ENCODE measurements at regions not wholly inside any gene's neighbourhood (a gene's known extent, or its start where the extent isn't known, plus 50 kb on each side); places are given as distances from the start of the nearest gene placed in this dataset.
A peak's percentile ranks its signal among the peaks of the same experiment; 100 is the strongest.

DNA sequence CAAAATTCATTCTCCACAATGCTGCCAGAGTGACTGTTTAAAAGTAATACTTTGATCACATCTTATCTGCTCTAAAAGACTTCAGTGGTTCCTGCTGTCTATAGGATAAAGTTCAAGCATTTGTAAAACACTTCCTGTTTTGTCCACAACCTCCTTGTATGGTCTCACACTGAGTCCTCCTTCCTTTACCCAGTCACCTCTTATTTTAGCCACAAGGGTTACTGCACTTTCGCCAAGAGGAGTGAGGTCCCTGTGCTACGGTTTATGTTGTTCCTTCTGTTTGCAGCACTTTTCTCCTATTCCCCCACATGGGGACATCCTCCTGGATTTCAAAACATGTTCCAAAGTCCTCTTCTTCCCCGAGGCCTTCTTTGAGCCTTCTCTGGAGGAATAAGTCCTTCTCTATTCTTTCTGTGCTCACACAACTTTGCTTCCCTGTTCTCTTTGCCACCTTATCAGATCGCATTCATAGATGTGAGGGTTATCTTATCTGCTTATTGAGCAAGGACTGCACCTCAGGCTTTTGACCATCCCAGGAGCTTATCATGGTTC, 112.2 kb upstream of the NABP1 start:
- no peak for DNase-seq

DNA sequence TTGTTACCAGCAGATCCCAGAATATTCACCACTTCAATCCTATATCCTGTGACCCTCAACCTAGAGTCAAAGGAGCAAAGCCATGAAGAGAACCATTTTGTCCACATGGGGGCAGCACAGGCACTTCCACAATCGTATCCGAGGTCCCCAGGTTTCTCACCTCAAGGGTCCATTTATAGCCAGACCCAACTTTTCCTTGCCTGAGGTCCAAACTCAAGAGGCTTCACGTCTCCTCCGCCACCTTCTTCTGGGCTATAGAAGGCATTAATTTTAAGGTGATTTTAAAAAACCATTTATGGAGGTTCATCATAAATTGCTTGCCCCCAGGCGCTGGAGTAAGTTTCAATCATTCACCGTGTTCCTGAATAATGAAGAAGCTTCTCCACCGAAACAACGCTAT, 111.6 kb upstream of the NABP1 start:
- peak; percentile 85 for DNase-seq

DNA sequence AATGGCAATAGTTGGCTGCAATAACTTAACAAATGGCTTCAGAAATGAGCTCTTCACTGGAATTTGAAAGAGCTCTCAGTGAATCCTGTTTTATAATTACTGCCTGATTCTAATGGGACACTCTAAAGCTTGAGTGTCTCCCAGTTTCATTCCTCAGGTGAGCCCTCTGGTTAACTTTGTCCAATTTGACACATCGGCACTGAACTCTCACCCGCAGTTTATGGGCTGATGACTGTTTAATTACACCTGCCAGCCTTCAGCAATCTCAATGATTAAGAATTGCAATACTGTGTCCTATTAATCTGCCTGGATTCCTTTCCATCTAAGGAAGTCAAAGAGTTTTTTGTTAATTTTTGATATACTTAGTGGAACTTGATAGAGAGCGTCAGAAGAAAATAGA, 110.7 kb upstream of the NABP1 start:
- DNase-seq: no peak

DNA sequence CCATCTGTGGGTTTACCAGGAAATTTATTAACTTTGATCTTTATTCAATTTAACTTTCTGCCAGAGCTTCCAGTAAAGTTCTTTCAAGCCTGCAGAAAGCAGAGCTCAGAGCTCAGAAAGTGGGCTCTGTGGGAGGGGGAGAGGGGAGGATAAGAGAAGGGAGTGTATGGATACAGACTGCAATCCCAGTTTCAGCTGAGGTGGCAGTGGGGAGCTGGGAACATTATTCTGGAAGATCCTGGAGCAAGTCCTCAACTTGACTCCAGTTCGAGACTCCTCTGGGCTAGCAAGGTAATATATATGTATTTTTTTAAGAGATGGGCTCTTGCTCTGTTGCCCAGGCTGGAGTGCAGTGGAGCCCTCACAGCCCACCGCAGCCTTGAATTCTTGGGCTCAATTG, 108.9 kb upstream of the NABP1 start:
- DNase-seq: no peak

DNA sequence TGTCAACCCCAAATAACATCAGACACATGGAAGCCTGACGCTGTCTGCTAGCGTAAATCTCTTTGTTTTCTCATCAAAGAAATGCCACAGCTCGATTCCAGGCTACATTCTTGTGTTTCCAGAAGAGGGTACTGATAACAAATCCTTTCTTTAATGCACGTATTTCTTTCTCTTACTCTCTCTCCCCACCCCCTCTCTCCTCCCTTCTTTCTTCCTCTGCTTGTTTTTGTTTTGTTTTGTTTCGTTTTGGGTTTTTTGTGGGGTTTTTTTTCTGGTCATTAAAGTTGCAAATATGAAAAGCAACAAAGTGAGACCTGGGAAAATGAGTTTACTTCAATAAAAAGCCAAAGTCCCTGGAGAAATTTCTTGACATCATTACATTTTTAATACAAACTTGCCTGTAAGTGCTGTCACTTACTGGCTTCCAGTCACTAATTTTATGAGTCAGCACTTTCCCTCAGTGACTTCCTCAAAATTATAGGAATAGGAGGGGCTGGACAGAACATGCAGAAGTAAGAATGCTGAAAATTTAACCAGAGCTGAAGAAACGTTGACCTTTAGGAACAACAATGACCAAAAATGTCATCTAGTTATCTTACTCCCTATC, 106.7 kb upstream of the NABP1 start:
- DNase-seq: no peak

DNA sequence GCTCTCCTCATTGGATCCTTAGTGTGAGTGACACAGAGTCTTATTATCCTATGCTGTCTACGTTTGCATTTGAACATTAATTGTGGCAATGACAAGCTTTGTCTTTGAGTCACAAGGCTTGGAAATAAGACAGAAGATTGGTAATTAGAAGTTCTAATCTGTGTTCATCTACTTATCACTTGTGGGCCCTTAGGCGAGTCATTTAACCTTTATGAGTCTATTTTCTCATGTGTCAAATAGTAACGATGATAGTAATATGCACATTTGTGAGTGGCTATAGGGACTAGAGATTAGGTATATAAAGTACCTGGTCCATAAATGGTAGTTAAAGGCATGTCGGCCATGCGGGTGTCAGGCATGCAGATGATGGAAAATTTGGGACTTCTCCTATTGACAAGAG, 105.6 kb upstream of the NABP1 start:
- DNase-seq: no peak

DNA sequence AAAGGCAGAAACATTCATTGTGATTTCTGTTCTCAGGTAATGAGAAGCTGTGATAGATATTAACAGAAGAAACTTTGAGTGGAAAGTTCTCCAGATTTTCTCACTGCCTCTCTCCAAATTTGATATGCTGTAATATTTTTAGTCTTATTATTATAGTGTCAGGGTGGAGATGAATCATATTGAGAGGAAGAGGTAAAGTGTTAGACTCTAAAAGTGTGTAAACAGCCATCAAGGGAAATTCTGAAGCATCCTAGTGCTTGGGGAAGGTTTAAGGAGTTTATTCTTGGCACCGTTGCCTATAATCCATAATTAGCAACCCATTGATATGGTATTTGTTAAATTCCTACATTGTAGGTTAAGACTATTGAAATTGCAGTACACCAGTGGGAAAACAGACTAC, 104.7 kb upstream of the NABP1 start:
- DNase-seq: no peak

DNA sequence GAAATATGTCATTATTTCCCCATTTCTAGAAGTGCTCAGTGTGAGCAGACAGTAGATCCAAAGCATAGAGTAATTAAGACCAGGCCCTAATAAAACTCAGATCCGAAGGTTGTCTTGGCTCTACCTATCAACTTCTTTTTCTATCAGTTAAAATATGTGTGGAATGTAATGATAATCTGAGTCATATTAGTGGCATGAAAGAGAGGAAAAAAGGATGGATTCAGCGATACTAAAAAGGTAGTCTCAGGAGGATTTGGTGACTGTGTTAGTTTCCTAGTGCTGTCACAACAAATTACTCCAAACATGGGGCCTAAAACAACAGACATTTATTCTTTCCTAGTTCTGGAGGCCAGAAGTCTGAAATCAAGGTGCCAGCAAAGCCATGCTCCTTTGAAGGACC, 103.7 kb upstream of the NABP1 start:
- DNase-seq: no peak

DNA sequence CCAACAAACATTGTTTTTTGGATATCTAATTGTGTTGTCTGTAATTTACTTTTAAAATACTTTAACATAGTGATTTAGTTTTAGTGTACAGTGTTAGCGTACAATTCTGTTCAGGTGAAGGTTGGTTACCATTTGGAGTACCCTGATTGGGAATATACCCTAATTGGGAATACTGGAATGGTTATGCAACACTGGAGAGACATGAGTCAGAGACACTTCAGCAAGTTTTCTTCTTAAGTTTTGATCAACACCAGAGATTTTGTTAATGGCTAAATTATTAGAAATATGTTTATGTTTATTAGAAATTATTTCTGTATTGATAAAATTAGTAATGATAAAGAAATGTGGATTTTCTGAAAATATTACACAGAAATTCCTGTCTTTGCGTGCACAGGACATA, 100.3 kb upstream of the NABP1 start:
- no peak for DNase-seq

DNA sequence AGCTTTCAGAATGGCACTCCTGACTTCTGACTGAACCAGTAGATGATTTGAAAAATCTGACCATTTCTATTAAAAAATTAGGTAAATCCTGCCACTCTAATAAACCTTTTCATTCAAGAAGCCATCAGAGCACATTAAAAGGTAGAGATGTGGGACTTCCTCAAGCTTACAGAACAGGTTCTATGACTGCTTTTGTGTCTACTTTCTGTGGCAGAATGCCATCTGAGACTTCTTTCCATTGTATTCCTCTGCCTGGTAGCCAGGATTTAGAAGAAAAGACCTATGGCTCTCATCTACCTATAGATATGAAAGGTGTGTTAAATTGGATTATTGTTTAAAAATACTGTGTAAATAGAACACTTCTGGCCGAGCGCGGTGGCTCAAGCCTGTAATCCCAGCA, 99.9 kb upstream of the NABP1 start:
- no peak for DNase-seq

DNA sequence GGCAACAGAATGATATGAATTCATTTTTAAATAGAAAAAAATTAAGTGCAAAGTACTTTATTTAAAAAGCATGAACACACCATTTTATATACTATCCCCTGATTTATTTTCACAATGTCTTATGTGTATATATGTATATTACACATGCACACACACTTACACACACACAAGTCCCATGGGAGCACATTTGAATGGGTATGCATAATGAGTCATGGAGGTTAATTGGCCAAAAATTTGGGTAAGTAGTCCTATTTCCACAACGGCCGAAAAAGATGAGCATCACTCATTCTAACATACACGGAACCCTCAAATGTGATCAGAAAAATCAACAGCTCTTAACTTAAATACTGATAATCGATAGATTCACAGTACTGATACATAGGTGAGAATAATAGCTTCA, 97.4 kb upstream of the NABP1 start:
- DNase-seq: no peak

DNA sequence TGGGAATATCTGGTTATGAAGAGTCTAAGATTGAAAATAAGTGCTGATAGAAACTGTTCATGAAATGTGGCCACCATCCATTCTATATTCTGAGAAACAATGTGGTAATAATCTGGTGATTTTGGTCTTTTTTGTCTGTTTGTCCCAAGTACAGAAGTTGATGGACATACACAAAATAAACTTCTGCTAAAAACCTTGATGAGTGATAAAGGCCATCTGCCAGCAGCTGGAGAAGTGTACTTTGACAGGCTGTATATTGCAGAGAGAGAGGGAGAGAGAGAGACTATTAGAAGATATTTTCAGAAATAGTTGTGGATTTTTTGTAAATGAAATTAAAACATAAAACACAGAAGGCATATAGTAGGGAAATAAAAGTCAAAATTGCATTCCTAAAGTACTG, 96.9 kb upstream of the NABP1 start:
- DNase-seq: no peak

DNA sequence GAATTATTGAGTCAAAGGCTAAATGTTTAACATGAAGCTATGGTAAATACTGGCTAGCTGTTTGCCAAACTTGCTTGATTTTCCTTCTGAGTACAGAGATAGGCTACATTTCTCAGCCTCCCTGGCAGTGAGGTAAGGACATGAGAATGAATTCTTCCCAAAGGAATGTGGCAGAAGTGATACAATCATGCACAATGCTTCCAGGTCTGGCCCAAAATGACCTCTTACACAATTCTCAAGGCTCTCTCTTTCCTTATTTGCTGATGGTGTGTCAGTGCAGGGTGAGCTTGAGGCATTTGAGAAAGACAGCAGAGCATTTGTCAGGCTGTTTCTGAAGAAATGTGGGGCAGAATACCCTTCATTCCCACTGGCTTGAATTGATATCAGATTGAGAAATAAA, 95.6 kb upstream of the NABP1 start:
- no peak for DNase-seq

DNA sequence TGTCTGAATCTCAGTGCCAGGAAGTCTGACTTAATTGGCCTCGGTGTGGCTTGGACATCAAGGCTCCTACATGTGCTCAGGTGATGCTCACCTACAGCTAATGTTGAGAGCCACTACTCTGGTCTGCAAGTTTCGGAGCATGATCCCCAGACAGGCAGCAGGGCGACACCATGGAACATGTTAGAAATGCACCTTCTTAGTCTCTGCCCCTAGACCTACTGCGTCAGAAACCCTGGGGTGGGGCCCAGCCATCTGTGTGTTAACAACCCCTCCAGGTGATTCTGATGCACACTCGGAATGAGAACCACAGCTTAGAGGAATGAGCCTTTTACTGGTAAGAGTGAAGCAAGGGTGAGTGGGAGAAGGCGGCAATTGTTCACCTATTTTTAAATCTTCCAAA, 86.9 kb upstream of the NABP1 start:
- DNase-seq: no peak

DNA sequence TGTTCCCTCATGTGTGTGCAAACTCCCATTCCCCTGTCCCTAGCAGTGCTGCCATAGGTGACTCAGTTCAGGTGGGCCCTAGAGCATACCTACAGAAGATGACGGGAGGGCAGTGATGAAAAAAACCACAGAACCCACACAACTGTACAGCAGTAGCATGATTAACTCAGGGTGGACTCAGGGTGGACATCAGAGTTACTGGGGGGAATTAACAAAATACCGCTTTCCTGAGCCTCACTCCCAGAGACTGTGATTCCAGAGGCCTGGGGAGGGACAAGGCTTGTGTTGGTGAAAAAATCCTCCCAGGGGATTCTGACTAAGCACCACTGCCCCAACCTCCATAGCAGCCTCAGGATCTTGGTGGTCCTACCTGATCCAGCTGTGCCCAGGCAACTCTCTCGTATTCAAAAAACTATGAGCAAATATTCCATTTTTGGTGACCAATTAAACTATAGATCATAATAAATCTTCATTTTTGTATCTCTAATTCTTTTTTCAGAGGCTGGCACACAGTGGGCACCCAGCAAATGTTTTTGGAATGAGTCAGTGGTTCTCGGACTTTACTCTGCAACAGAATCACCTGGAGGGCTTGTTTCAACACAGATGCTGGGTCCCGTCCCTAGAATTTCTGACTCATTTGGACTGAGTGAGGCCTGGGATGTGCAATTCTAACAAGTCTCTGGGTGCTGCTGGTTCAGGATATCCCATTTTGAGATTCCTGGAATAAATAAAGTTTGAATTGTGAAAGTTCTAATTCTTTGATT, 84.1 kb upstream of the NABP1 start:
- DNase-seq: no peak

DNA sequence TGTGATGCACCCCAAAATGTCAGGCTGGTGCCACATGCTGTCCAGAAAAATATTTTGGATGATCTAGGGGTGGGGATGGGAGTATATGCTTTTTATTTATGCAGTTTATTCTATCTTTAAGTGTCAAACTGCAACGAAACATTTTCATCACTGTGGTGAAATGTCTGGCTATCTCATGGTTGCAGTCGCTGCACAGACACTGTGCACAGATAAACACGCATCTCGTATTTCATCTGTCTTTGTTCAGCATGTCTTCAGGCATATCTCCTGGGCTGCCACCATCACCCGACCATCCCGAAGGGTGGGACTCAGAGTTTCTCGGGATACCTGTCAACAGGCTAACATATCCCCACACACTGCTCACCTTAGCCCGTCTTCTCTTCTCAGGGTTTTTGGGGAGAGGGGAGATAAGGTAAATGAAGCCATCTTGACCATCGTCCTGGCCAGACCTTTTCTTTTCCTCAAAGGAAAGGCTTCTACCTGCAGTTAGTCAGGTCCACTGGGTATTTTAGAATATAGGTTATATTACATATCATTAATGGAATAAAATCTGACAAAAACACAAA, 80.7 kb upstream of the NABP1 start:
- DNase-seq: no peak

DNA sequence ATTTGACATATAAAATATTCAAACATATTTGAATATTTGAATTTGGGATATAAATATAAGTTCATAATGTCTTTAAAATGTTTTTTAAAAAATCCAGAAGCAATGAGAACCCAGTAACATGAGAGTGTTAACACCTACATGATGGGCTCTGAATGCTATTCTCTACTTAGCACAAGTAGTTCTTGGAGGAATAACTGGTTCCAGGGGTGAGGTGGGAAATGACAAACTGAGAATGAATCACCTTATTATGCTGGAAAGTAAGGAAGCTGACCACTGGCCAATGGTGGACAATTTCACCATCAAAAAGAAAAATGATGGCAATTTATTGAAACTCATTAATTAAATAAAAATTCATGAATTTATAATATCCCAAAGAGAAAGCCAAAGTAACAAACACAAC, 79.6 kb upstream of the NABP1 start:
- DNase-seq: no peak

DNA sequence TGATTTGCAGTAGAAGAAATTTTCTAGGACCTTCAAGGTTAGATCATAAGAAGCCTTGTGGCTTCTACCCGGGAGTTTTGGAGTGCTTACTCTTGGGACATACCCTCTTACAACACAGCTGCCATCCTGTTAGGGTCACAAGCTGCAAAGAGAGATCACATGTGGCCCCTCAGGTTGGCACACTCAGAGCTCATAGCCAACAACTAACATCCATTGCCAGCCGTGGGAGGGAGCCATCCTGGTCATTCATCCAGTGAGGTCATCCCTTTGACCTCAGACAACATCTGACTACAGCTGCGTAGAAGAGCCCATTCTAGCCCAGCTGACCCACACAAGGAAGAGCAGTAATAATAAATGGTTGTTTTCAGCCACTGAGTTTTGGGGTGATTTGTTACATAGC, 76.9 kb upstream of the NABP1 start:
- DNase-seq: no peak

DNA sequence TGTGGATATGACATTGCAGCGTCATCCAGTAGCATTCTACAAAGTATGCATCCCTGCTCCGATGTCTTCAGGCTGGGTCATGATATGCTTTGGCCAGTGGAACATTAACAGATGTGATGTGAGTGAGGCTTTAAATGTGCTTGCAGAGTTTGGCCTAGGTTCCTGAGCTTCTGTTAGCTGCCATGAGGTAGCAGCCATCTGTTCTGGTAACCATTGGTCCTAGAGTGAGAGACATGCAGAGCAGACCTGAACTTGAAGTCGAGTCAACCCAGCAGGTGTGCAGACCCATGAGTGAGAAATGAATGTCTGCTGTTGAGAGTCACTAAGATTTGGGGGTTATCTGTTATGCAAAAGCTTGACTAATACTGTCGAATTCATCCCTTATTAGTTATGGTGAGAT, 73.8 kb upstream of the NABP1 start:
- DNase-seq: no peak

DNA sequence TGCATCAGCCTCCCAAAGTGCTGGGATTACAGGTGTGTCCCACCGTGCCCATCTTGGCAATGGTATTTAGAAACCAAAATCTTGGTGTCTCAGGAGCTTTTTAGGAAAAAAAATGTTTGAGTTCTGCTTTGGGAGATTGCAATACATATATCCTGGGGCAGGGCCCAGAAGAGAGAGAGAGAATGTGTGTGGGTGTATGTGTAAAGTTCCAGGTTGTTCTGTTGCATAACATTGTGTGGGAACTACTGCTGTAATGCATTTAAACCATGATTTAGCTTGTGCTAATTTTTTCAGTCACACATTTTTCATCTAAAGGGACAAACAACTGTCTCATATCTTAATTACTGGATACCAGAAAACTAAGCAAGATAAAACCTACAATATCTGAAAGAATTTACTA, 70.8 kb upstream of the NABP1 start:
- no peak for DNase-seq

DNA sequence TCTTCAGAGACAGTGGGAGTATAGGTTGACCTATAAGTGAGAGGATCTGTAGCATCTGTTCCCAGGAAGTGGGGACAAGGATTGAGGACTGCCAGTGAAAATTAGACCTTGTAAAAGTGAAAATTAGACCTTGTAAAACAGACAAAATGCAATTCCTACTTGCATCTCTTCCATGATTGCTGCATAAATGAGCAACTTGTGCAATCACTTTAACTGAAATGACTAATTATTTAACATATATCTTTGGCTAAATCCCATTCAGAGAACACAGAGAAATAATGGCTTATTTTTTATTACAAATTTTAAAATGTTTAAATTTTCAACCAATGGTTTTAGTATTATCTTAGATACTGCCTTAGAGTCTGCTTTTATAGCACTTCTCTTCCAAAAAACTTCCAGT, 67.2 kb upstream of the NABP1 start:
- DNase-seq: no peak

DNA sequence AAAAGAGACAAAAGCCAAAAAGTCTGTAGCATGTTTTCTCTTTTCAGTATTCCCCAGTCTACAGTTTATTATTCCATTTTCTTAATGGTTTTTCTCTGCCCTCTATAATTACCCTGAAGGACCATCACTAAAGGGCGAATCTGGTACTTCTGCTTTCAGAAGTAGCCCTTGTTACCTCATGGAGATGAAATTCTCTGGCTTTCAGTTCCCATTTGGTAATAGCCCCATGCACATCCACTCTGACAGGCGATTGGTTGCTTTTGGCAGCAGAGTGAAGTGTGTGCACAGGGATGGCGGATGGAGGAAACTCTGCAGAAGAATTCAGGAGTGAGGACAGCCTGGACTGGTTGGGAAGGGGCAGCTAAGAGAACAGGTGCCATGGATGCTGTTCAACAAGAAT, 66.3 kb upstream of the NABP1 start:
- no peak for DNase-seq

DNA sequence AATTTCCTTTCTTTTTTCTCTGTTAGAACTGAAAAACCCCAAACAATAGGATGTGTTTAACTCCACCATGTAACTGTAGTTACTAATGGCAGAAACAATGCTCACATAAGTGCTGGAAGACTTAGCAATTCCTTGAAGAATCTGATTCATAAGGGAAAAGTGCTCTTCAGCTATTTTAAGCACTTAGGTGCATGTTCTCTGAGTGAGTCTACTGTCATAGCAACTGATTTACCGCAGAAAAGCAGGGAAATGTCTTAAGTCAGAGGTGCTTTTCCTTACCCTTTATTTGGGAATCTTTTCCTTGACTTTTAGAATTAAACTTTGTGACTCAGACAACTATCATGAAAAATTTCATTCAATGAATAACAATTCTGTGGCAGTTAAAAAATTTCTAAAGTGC, 65.4 kb upstream of the NABP1 start:
- no peak for DNase-seq

DNA sequence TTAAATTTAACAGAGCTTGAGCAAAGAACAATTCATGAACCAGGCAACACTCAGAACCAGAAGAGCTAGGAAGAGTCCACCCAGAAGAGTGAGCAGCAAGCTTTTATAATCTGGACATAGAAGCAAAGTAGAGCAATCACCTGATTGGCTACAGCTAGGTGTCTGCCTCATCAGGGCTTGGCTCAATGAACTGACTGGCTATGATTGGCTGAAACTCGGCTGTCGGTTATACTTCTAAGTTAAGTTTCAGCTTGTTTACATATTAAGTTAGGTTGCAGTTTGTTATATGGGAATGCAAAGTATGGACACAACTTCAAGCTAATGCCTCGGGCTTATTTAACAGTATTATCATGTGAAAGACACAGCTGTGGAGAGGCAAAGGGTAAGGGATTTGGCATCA, 63.2 kb upstream of the NABP1 start:
- no peak for DNase-seq

DNA sequence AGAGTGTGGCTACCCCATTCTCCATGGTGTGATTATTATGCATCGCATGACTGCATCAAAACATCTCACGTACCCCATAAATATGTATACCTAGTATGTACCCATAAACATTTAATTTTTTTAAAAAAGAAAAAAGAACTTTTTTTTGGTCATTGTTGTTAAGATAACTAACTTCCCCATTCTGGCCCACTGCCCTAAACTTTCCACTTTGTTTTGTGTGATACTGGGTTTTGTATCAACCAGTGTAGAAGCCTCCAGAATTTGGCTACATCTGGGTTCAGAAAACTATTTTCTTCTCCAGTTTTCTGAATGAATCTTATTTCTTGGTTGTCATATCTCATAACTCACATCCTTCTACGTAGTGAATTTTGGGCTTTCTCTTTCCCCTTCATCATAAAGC, 62.3 kb upstream of the NABP1 start:
- no peak for DNase-seq
